Activated CD8-positive, alpha-beta T cell treated with anti-CD3 and anti-CD28 coated beads for 36 hours (primary cell): ENCODE measurements at regions not wholly inside any gene's neighbourhood (a gene's known extent, or its start where the extent isn't known, plus 50 kb on each side); places are given as distances from the start of the nearest gene placed in this dataset.

ENCODE experiments used
- ATAC-seq: fragments of 200-7000 bp; cut with Tn5 transposase; one replicate; pipeline ENCODE4 v1.10.0; 2021; ENCODE audit warnings: mild to moderate bottlenecking, moderate library complexity
- CTCF ChIA-PET: fragments of 350-600 bp; sonication (Branson Sonifier 250); formaldehyde crosslinking; loops from one replicate; lab custom pipeline; 2021; ENCODE audit warnings: antibody characterized with exemption; lab: Charles Lee
- POLR2A ChIA-PET: fragments of 350-600 bp; sonication (Branson Sonifier 250); formaldehyde crosslinking; loops from one replicate; lab custom pipeline; 2021; ENCODE audit warnings: antibody characterized with exemption; lab: Charles Lee
- DNase-seq: peaks from one replicate; pipeline ENCODE4 v3.0.0-alpha.2; 2020
- H3K27ac Mint-ChIP-seq: one replicate; pipeline ENCODE4 v1.8.0; 2021; ENCODE audit warnings: mild to moderate bottlenecking, mixed read lengths
- H3K27me3 Mint-ChIP-seq: one replicate; pipeline ENCODE4 v1.8.0; 2021; ENCODE audit warnings: mixed read lengths
- H3K36me3 Mint-ChIP-seq: one replicate; pipeline ENCODE4 v1.8.0; 2021; ENCODE audit warnings: low read depth, mixed read lengths
- H3K4me1 Mint-ChIP-seq: one replicate; pipeline ENCODE4 v1.8.0; 2021; ENCODE audit warnings: low read depth, mixed read lengths
- H3K4me3 Mint-ChIP-seq: one replicate; pipeline ENCODE4 v1.8.0; 2021; ENCODE audit warnings: mild to moderate bottlenecking, moderate library complexity, mixed read lengths
- H3K9me3 Mint-ChIP-seq: one replicate; pipeline ENCODE4 v1.8.0; 2021; ENCODE audit warnings: mixed read lengths
- intact Hi-C: fragments of 100-400 bp; cut with micrococcal nuclease; formaldehyde crosslinking; loops from one replicate; pipeline ENCODE4 v1.10.0; 2022
- TF ChIP-seq, protein P1 (sequence below): fragments of 200-600 bp; IDR thresholded peaks from one replicate; pipeline ENCODE4 v1.8.0; 2022; ENCODE audit warnings: antibody characterized with exemption, mild to moderate bottlenecking

DNA sequence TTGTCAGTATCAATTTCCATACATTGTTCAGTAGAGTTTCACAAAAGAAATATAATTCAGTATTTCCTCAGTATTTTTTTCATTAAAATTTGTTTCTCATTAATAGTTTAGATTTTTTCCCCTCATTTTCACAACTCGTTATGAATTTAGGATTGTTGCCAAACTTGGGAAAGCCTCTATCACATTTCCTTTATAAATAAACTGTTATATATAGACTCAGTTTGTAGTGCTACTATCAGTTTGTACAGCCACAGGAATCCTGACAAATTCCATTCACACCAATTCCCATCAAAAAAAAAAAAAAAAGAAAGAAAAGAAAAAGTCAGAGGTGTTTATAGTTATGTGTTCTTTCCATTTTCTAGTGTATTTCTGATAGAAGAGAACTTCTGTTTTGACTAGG is 123.3 kb upstream of the DCC start:
- Mint-ChIP-seq H3K27me3 (no peaks in the 10 kb centered on the region), H3K9me3 (no peaks in the 10 kb centered on the region), H3K36me3 (no peaks in the 10 kb centered on the region), H3K4me1 (no peaks in the 10 kb centered on the region), H3K4me3 (no peak overlapping the region), H3K27ac (no peak overlapping the region)
- intact Hi-C loops, result no loop called here
- DNase-seq, result no peak
- CTCF ChIA-PET, result no interaction called here
- no peak for ATAC-seq
- TF ChIP-seq, protein P1, sequence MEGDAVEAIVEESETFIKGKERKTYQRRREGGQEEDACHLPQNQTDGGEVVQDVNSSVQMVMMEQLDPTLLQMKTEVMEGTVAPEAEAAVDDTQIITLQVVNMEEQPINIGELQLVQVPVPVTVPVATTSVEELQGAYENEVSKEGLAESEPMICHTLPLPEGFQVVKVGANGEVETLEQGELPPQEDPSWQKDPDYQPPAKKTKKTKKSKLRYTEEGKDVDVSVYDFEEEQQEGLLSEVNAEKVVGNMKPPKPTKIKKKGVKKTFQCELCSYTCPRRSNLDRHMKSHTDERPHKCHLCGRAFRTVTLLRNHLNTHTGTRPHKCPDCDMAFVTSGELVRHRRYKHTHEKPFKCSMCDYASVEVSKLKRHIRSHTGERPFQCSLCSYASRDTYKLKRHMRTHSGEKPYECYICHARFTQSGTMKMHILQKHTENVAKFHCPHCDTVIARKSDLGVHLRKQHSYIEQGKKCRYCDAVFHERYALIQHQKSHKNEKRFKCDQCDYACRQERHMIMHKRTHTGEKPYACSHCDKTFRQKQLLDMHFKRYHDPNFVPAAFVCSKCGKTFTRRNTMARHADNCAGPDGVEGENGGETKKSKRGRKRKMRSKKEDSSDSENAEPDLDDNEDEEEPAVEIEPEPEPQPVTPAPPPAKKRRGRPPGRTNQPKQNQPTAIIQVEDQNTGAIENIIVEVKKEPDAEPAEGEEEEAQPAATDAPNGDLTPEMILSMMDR, result no peak
- POLR2A ChIA-PET, result no interaction called here

- intact Hi-C loops, result no loop called here
- no peak for ATAC-seq
- ChIA-PET POLR2A (no interaction called here), CTCF (no interaction called here)
- H3K4me1 Mint-ChIP-seq, result no peaks in the 10 kb centered on the region
- TF ChIP-seq, protein P1, result no peak
- H3K4me3 Mint-ChIP-seq, result no peak overlapping the region
- no peaks in the 10 kb centered on the region for H3K27me3 Mint-ChIP-seq
- no peak for DNase-seq
- no peaks in the 10 kb centered on the region for H3K9me3 Mint-ChIP-seq
- no peaks in the 10 kb centered on the region for H3K36me3 Mint-ChIP-seq
- H3K27ac Mint-ChIP-seq, result no peak overlapping the region
Measured at GRCh38 chr18:52219102-52219501, 120.9 kb upstream of the DCC start.

DNA sequence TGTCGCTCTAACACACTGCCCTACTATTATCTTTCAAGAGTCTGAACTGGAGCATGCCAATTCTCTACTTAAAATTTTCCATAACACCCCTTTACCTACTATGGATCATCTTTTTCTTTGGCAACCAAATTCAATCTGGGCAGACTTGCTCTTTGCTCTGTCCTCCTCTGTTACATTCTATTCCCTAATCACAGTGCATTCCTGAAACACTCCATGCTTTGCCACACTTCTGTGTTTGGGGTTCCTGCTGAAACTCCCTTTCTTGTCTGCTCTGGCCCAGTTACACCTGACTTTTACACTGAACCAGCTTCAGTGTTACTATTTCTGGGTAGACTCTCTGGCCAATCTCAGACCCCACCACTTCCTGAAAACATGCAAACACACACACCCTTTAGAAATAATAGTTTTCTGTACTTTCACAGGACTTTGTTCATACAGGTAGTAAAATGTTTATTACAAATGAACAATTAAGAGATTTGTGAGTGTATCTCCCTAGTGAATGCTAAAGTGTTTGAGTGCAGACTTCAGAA is 119.9 kb upstream of the DCC start:
- TF ChIP-seq, protein P1, result no peak
- H3K9me3 Mint-ChIP-seq, result no peaks in the 10 kb centered on the region
- no peak for DNase-seq
- POLR2A ChIA-PET, result no interaction called here
- intact Hi-C loops, result no loop called here
- no peak overlapping the region for H3K4me3 Mint-ChIP-seq
- CTCF ChIA-PET, result no interaction called here
- H3K4me1 Mint-ChIP-seq, result no peaks in the 10 kb centered on the region
- ATAC-seq, result no peak
- H3K36me3 Mint-ChIP-seq, result no peaks in the 10 kb centered on the region
- no peaks in the 10 kb centered on the region for H3K27me3 Mint-ChIP-seq
- no peak overlapping the region for H3K27ac Mint-ChIP-seq

DNA sequence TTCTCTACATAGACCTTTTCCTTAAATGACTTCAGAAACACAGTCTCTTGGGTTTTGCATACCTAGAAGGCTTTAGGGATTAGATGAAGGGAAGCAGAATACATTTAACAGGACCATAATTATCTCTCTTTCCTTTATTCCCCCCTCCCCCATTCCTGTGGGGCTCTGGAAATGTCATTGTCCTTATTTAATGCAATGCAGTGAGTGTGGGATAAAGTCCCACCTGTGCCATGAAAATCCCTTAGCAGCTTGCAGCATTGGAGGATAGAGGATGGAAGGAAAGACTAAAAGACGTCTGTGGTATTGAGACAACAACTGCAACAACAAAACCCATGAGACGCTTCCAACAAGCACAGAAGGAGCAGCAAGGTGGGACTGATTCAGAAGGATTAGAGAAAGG is 117.8 kb upstream of the DCC start:
- no peak for ATAC-seq
- ChIA-PET CTCF (no interaction called here), POLR2A (no interaction called here)
- intact Hi-C loops, result no loop called here
- H3K27ac Mint-ChIP-seq, result no peak overlapping the region
- H3K9me3 Mint-ChIP-seq, result no peaks in the 10 kb centered on the region
- H3K27me3 Mint-ChIP-seq, result no peaks in the 10 kb centered on the region
- H3K4me3 Mint-ChIP-seq, result no peak overlapping the region
- H3K4me1 Mint-ChIP-seq, result no peaks in the 10 kb centered on the region
- H3K36me3 Mint-ChIP-seq, result no peaks in the 10 kb centered on the region
- no peak for DNase-seq
- TF ChIP-seq, protein P1, result no peak

DNA sequence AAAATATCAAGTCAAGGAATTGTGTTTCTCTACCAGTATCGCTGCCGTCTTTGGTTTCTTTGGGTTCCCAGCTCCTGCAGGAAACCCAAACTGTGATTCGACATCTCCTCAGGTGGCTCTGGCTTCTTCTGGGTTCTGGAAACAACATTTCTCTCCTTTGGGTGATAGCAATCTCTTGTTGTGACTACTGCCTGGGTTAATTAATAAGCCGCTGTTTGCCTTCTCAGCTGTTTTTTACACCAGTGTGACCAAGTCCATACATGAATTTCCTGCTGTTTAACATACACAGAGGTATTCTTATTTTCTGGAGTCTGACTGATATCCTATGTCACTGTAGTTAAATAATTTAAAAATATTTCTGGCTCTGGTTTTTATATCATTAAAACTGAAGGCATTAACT is 112.5 kb upstream of the DCC start:
- DNase-seq, result no peak
- intact Hi-C loops, result no loop called here
- no peak for ATAC-seq
- Mint-ChIP-seq H3K4me1 (no peaks in the 10 kb centered on the region), H3K27ac (no peak overlapping the region), H3K4me3 (no peak overlapping the region), H3K9me3 (no peaks in the 10 kb centered on the region), H3K36me3 (no peaks in the 10 kb centered on the region), H3K27me3 (no peaks in the 10 kb centered on the region)
- ChIA-PET POLR2A (no interaction called here), CTCF (no interaction called here)
- TF ChIP-seq, protein P1, result no peak
